ENCODE measurements at regions not wholly inside any gene's neighbourhood (a gene's known extent, or its start where the extent isn't known, plus 50 kb on each side); places are given as distances from the start of the nearest gene placed in this dataset.

DNA sequence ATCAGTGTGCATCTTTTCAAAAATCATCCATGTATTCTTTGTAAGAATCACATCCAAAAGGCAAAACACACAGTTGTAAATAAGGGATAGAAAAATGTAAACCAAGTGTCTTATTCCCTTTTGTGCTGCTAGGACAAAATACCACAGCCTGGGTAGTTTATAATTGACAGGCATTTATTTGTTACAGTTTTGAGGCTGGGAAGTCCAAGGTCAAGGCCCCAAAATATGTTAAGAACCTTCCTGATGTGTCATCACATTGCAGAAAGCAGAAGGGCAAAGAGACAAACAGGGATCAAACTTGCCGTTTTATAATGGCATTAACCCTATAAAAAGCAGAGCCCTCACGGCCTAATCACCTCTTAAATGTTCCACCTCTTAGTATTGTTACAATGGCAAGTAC is 364.8 kb downstream of the MED10 start:
- no peaks in the 10 kb centered on the region for H3K36me3 ChIP-seq (ENCODE audit: control insufficient read depth, insufficient read depth, low read length)
- no peaks in the 10 kb centered on the region for H3K79me2 ChIP-seq (ENCODE audit: control insufficient read depth, insufficient read depth, low read length)
- no peak overlapping the region for H2AFZ ChIP-seq (ENCODE audit: low read length)
- no peaks in the 10 kb centered on the region for H3K4me1 ChIP-seq (ENCODE audit: control insufficient read depth, extremely low read depth, insufficient read depth, low read length)
- no peak overlapping the region for H3K4me2 ChIP-seq (ENCODE audit: extremely low read depth, insufficient read depth, low read length)
- H3K4me3 ChIP-seq (replicated peaks in 1 of 4; ENCODE audit: control extremely low read depth in 1 of 4, insufficient read depth in 1 of 4, low read depth in 3 of 4, low read length in 4 of 4), result no peak overlapping the region
- H3K9me3 ChIP-seq (ENCODE audit: control insufficient read depth, insufficient read depth, low read depth, low read length), result no peaks in the 10 kb centered on the region
- no peaks in the 10 kb centered on the region for H4K20me1 ChIP-seq (ENCODE audit: control insufficient read depth, extremely low read depth, insufficient read depth, low read length)
- no peak for TF ChIP-seq EZH2 (IDR thresholded peaks at IDR 0.05; ENCODE audit: low read length, missing control alignments)
- TF ChIP-seq, protein P1, sequence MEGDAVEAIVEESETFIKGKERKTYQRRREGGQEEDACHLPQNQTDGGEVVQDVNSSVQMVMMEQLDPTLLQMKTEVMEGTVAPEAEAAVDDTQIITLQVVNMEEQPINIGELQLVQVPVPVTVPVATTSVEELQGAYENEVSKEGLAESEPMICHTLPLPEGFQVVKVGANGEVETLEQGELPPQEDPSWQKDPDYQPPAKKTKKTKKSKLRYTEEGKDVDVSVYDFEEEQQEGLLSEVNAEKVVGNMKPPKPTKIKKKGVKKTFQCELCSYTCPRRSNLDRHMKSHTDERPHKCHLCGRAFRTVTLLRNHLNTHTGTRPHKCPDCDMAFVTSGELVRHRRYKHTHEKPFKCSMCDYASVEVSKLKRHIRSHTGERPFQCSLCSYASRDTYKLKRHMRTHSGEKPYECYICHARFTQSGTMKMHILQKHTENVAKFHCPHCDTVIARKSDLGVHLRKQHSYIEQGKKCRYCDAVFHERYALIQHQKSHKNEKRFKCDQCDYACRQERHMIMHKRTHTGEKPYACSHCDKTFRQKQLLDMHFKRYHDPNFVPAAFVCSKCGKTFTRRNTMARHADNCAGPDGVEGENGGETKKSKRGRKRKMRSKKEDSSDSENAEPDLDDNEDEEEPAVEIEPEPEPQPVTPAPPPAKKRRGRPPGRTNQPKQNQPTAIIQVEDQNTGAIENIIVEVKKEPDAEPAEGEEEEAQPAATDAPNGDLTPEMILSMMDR (conservative IDR thresholded peaks at IDR 0.05 in 1 of 2, IDR thresholded peaks at IDR 0.05 in 1 of 2; ENCODE audit: low read depth in 1 of 2, low read length in 2 of 2), result no peak
- H3K27ac ChIP-seq (ENCODE audit: insufficient read depth, low read length), result no peak overlapping the region
- no peak overlapping the region for H3K9ac ChIP-seq (ENCODE audit: insufficient read depth, low read length)
- DNase-seq (ENCODE audit: low read depth in 2 of 2), result no peak
- no peaks in the 10 kb centered on the region for H3K27me3 ChIP-seq (ENCODE audit: control insufficient read depth, insufficient read depth, low read length)

DNA sequence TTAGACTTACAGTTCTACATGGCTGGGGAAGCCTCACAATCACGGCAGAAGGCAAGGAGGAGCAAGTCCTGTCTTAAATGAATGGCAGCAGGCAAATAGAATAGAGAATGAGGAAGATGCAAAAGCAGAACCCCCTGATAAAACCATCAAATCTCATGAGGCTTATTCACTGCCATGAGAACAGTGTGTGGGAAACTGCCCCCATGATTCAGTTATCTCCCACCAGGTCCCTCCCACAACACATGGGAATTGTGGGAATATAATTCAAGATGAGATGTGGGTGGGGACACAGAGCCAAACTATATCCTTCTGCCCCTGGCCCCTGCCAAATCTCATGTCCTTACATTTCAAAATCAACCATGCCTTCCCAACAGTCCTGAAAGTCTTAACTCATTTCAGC is 367.1 kb downstream of the MED10 start:
- no peak for TF ChIP-seq EZH2 (IDR thresholded peaks at IDR 0.05; ENCODE audit: low read length, missing control alignments)
- TF ChIP-seq, protein P1 (conservative IDR thresholded peaks at IDR 0.05 in 1 of 2, IDR thresholded peaks at IDR 0.05 in 1 of 2; ENCODE audit: low read depth in 1 of 2, low read length in 2 of 2), result no peak
- Histone ChIP-seq H3K4me2 (ENCODE audit: extremely low read depth, insufficient read depth, low read length) (no peak overlapping the region), H2AFZ (ENCODE audit: low read length) (no peak overlapping the region), H3K27me3 (ENCODE audit: control insufficient read depth, insufficient read depth, low read length) (no peaks in the 10 kb centered on the region), H3K36me3 (ENCODE audit: control insufficient read depth, insufficient read depth, low read length) (no peaks in the 10 kb centered on the region), H4K20me1 (ENCODE audit: control insufficient read depth, extremely low read depth, insufficient read depth, low read length) (no peaks in the 10 kb centered on the region), H3K9ac (ENCODE audit: insufficient read depth, low read length) (no peak overlapping the region), H3K79me2 (ENCODE audit: control insufficient read depth, insufficient read depth, low read length) (no peaks in the 10 kb centered on the region), H3K9me3 (ENCODE audit: control insufficient read depth, insufficient read depth, low read depth, low read length) (no peaks in the 10 kb centered on the region), H3K4me3 (replicated peaks in 1 of 4; ENCODE audit: control extremely low read depth in 1 of 4, insufficient read depth in 1 of 4, low read depth in 3 of 4, low read length in 4 of 4) (no peak overlapping the region), H3K27ac (ENCODE audit: insufficient read depth, low read length) (no peak overlapping the region), H3K4me1 (ENCODE audit: control insufficient read depth, extremely low read depth, insufficient read depth, low read length) (no peaks in the 10 kb centered on the region)
- no peak for DNase-seq (ENCODE audit: low read depth in 2 of 2)

GRCh38 chr5:6006838-6007314 is 371.5 kb downstream of the MED10 start:
- no peaks in the 10 kb centered on the region for H3K4me1 ChIP-seq (ENCODE audit: control insufficient read depth, extremely low read depth, insufficient read depth, low read length)
- no peaks in the 10 kb centered on the region for H4K20me1 ChIP-seq (ENCODE audit: control insufficient read depth, extremely low read depth, insufficient read depth, low read length)
- no peak for DNase-seq (ENCODE audit: low read depth in 2 of 2)
- H3K36me3 ChIP-seq (ENCODE audit: control insufficient read depth, insufficient read depth, low read length), result no peaks in the 10 kb centered on the region
- no peaks in the 10 kb centered on the region for H3K79me2 ChIP-seq (ENCODE audit: control insufficient read depth, insufficient read depth, low read length)
- H3K9me3 ChIP-seq (ENCODE audit: control insufficient read depth, insufficient read depth, low read depth, low read length), result no peaks in the 10 kb centered on the region
- H3K4me3 ChIP-seq (replicated peaks in 1 of 4; ENCODE audit: control extremely low read depth in 1 of 4, insufficient read depth in 1 of 4, low read depth in 3 of 4, low read length in 4 of 4), result no peak overlapping the region
- H2AFZ ChIP-seq (ENCODE audit: low read length), result no peak overlapping the region
- TF ChIP-seq, protein P1 (conservative IDR thresholded peaks at IDR 0.05 in 1 of 2, IDR thresholded peaks at IDR 0.05 in 1 of 2; ENCODE audit: low read depth in 1 of 2, low read length in 2 of 2), result no peak
- TF ChIP-seq EZH2 (IDR thresholded peaks at IDR 0.05; ENCODE audit: low read length, missing control alignments), result no peak
- H3K27me3 ChIP-seq (ENCODE audit: control insufficient read depth, insufficient read depth, low read length), result no peaks in the 10 kb centered on the region
- no peak overlapping the region for H3K9ac ChIP-seq (ENCODE audit: insufficient read depth, low read length)
- H3K27ac ChIP-seq (ENCODE audit: insufficient read depth, low read length), result no peak overlapping the region
- no peak overlapping the region for H3K4me2 ChIP-seq (ENCODE audit: extremely low read depth, insufficient read depth, low read length)

Measured in fibroblast of lung (primary cell).